GM12873 (cell line): ENCODE measurements at regions not wholly inside any gene's neighbourhood (a gene's known extent, or its start where the extent isn't known, plus 50 kb on each side); places are given as distances from the start of the nearest gene placed in this dataset.

ENCODE experiments used
- CTCF ChIP-seq: IDR thresholded peaks from 2 replicates; pipeline ENCODE4 v1.5.1; 2012; ENCODE audit warnings: low read depth, mild to moderate bottlenecking, moderate library complexity, low read length, control low read depth; ENCODE audit not compliant: insufficient read depth; ENCODE audit errors: missing control alignments

DNA sequence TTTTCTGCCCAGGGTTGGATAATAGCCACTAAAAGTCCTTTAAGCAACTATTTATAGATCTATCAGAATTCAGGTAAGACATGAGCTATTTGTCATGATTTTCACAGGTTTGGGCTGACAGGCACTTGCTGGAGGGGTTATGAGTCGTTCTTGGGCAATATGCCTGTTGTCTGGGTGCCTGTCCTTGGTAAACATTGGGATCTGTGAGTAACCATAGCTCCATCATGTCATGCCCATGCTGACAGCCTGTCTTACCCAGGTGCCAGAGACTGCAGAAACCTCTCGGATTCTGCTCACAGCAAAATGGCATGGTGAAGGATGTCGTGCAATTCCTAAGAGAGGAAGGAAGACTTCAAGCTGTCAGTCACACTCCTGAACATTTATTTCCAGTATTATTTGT is 116.0 kb upstream of the PUDP start:
- no peak for TF ChIP-seq CTCF

GRCh38 chrX:7263330-7263729 is 115.4 kb upstream of the PUDP start:
- no peak for TF ChIP-seq CTCF

DNA sequence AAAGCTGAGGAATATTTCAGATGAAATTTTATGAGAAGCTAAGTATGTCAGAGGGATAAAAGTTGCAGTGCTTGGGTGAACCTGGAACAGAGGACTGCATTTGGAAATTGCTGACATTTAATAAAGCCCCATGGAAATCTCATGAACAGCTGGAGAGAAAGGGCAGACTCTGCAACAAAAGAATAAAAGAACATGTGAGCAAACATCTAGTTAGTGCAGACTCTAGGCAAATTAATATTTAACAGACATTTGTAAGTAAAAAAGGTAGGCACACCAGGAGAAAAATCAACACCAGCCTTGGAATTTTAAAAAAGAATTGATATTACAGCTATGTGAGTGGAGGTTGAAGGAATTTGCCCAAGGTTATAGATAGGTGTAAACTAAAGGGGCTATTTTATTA is 114.6 kb upstream of the PUDP start:
- TF ChIP-seq CTCF, result no peak

GRCh38 chrX:7261672-7262332 is 113.8 kb upstream of the PUDP start:
- no peak for TF ChIP-seq CTCF

DNA sequence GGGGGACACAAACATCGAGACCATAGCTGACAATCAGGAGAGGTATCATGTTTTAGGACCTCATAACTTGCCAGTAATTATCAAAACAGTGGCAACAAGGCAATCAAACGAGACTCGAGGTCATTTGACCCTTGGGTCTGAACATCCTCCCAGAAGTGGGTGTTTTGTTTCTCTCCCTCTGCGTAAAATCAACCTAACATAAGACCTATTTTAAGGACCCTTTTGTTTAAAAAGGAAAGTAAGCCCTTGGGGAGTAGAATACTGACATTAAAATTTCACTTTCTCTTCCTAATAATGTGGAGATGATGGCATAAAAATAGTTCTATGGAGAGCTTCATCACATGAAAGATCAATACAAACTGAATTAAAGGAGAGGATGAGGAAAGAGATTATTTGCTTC is 106.2 kb upstream of the PUDP start:
- TF ChIP-seq CTCF, result no peak

DNA sequence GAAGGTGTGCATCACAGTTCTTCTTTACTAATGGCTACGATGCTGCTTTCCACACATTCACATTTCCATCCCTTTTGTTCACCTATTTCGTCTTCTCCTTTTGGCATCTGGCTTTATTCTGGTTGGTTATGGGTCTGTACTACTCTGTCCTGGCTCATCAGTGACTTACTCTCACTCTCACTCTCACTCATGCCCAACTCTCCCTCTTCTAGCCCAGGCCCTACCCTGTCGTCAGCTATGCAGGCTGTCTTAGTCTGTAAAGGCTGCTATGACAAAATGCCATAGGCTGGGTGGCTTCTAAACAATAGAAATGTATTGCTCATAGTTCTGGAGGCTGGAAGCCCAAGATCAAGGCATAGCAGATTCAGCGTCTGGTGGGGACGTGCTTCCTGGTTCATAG is 105.6 kb upstream of the PUDP start:
- no peak for TF ChIP-seq CTCF

- TF ChIP-seq CTCF, result no peak
Measured at GRCh38 chrX:7252013-7252610, 104.2 kb upstream of the PUDP start.
